Astrocyte (in vitro differentiated cells and primary cell): ENCODE measurements at regions not wholly inside any gene's neighbourhood (a gene's known extent, or its start where the extent isn't known, plus 50 kb on each side); places are given as distances from the start of the nearest gene placed in this dataset.

Source experiments
- DNase-seq: peaks from one replicate; pipeline ENCODE4 v3.0.0-alpha.2; 2010; ENCODE audit warnings: low read depth
- FAIRE-seq: peaks from 2 replicates; lab custom pipeline; 2011; peaks lifted over from hg19 to GRCh38; lab: Jason Lieb, UNC
- H2AFZ ChIP-seq: 2 replicates; pipeline ENCODE4 v1.6.0; 2012; ENCODE audit warnings: low read depth, low read length, inconsistent platforms
- H3K27ac ChIP-seq: 2 replicates; pipeline ENCODE4 v1.5.1; 2011; ENCODE audit warnings: low read depth, low read length, inconsistent platforms
- H3K27me3 ChIP-seq: 2 replicates; pipeline ENCODE4 v1.6.0; 2011; ENCODE audit warnings: low read length, inconsistent platforms; ENCODE audit not compliant: insufficient read depth
- H3K36me3 ChIP-seq: 2 replicates; pipeline ENCODE4 v1.5.1; 2011; ENCODE audit warnings: low read length, inconsistent platforms; ENCODE audit not compliant: insufficient read depth
- H3K4me1 ChIP-seq: 2 replicates; pipeline ENCODE4 v1.5.1; 2011; ENCODE audit warnings: low read length, inconsistent platforms; ENCODE audit not compliant: insufficient read depth
- H3K4me2 ChIP-seq: 2 replicates; pipeline ENCODE4 v1.6.0; 2012; ENCODE audit warnings: low read length, inconsistent platforms
- H3K4me3 ChIP-seq: 2 replicates; pipeline ENCODE4 v1.5.1; 2011; ENCODE audit warnings: low read depth, mild to moderate bottlenecking, low read length, inconsistent platforms; ENCODE audit not compliant: insufficient read depth
- H3K79me2 ChIP-seq: 2 replicates; pipeline ENCODE4 v1.6.0; 2012; ENCODE audit warnings: mild to moderate bottlenecking, low read length, inconsistent platforms; ENCODE audit not compliant: insufficient read depth
- H3K9ac ChIP-seq: 2 replicates; pipeline ENCODE4 v1.6.0; 2012; ENCODE audit warnings: mild to moderate bottlenecking, low read length, inconsistent platforms
- H3K9me3 ChIP-seq: 2 replicates; pipeline ENCODE4 v1.5.1; 2012; ENCODE audit warnings: low read depth, mild to moderate bottlenecking, low read length, inconsistent platforms; ENCODE audit not compliant: insufficient read depth
- H4K20me1 ChIP-seq: 2 replicates; pipeline ENCODE4 v1.6.0; 2012; ENCODE audit warnings: low read length, inconsistent platforms; ENCODE audit not compliant: insufficient read depth
- H3K27ac Mint-ChIP-seq: one replicate; pipeline ENCODE4 v1.8.0; 2021; ENCODE audit warnings: mild to moderate bottlenecking, mixed read lengths; ENCODE audit not compliant: unreplicated experiment
- H3K27me3 Mint-ChIP-seq: one replicate; pipeline ENCODE4 v1.8.0; 2021; ENCODE audit warnings: low read depth, mixed read lengths; ENCODE audit not compliant: unreplicated experiment
- H3K36me3 Mint-ChIP-seq: one replicate; pipeline ENCODE4 v1.8.0; 2021; ENCODE audit warnings: low read depth, mixed read lengths; ENCODE audit not compliant: unreplicated experiment
- H3K4me1 Mint-ChIP-seq: one replicate; pipeline ENCODE4 v1.8.0; 2021; ENCODE audit warnings: low read depth, mixed read lengths; ENCODE audit not compliant: unreplicated experiment
- H3K4me3 Mint-ChIP-seq: one replicate; pipeline ENCODE4 v1.8.0; 2021; ENCODE audit warnings: mild to moderate bottlenecking, moderate library complexity, mixed read lengths; ENCODE audit not compliant: unreplicated experiment
- H3K9me3 Mint-ChIP-seq: one replicate; pipeline ENCODE4 v1.8.0; 2021; ENCODE audit warnings: mild to moderate bottlenecking, mixed read lengths; ENCODE audit not compliant: unreplicated experiment
- EZH2 ChIP-seq: IDR thresholded peaks from 2 replicates; pipeline ENCODE4 v1.6.1; 2012; ENCODE audit warnings: mild to moderate bottlenecking, low read length, inconsistent platforms; ENCODE audit not compliant: insufficient read depth
- TF ChIP-seq, protein P1 (sequence below): IDR thresholded peaks from 2 replicates; pipeline ENCODE4 v1.5.1; 2011; ENCODE audit warnings: low read depth, mild to moderate bottlenecking, inconsistent platforms, low read length, moderate library complexity; ENCODE audit not compliant: insufficient read depth

DNA sequence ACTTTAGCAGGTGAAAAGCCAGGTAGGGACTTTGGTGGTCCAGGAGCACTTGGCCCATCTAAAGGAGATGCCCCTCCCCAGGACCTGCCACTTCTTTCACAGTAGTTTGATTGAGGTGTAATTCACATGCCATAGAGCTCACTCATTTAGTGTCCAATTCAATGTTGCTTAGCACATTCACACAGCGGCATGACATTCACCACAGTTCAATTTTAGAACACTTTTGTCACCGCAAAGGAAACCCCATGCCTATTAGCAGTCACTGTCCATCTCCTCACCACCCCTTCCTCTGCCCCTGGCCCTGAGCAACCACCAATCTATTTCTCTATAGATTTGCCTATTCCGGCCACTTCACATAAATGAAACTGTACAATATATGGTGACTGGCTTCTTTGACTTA is 211.6 kb upstream of the ZMIZ1 start:
- Histone ChIP-seq H2AFZ (no peak overlapping the region), H3K4me1 (no peaks in the 10 kb centered on the region), H3K27me3 (peaks cover 6% of the 10 kb centered on the region), H3K4me3 (no peak overlapping the region), H4K20me1 (no peaks in the 10 kb centered on the region), H3K9me3 (no peaks in the 10 kb centered on the region), H3K36me3 (no peaks in the 10 kb centered on the region), H3K4me2 (no peak overlapping the region), H3K27ac (no peak overlapping the region), H3K79me2 (no peaks in the 10 kb centered on the region), H3K9ac (no peak overlapping the region)
- H3K9me3 Mint-ChIP-seq: peaks cover 2% of the 10 kb centered on the region
- FAIRE-seq: no peak
- H3K4me3 Mint-ChIP-seq: no peak overlapping the region
- H3K27me3 Mint-ChIP-seq: peaks cover 73% of the 10 kb centered on the region
- no peaks in the 10 kb centered on the region for H3K36me3 Mint-ChIP-seq
- TF ChIP-seq, protein P1, sequence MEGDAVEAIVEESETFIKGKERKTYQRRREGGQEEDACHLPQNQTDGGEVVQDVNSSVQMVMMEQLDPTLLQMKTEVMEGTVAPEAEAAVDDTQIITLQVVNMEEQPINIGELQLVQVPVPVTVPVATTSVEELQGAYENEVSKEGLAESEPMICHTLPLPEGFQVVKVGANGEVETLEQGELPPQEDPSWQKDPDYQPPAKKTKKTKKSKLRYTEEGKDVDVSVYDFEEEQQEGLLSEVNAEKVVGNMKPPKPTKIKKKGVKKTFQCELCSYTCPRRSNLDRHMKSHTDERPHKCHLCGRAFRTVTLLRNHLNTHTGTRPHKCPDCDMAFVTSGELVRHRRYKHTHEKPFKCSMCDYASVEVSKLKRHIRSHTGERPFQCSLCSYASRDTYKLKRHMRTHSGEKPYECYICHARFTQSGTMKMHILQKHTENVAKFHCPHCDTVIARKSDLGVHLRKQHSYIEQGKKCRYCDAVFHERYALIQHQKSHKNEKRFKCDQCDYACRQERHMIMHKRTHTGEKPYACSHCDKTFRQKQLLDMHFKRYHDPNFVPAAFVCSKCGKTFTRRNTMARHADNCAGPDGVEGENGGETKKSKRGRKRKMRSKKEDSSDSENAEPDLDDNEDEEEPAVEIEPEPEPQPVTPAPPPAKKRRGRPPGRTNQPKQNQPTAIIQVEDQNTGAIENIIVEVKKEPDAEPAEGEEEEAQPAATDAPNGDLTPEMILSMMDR: no peak
- no peak for TF ChIP-seq EZH2
- no peak overlapping the region for H3K27ac Mint-ChIP-seq
- DNase-seq: no peak
- H3K4me1 Mint-ChIP-seq: no peaks in the 10 kb centered on the region

DNA sequence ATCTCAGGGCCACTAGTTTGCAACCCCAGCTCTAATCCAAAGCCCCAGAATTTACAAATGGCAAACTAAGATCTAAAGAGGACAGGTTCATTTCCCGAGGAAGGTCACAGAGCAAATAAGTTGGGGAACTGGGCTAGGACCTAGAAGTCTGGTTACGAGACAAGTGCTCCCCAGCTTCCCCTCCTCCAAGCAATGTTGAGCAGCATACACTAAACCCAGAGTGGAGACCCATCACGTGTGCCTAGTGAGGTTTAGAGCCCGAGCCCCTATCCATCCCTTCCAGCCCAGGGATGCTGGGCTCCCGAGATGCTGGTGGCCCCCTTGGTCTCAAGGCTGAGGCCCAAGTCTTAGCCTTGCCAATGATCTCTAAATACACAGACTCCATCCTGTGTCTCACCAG is 209.5 kb upstream of the ZMIZ1 start:
- Mint-ChIP-seq H3K27ac (no peak overlapping the region), H3K9me3 (peaks cover 5% of the 10 kb centered on the region), H3K4me1 (no peaks in the 10 kb centered on the region), H3K36me3 (no peaks in the 10 kb centered on the region), H3K4me3 (no peak overlapping the region), H3K27me3 (peaks cover 79% of the 10 kb centered on the region)
- no peak overlapping the region for H3K9ac ChIP-seq
- no peaks in the 10 kb centered on the region for H3K4me1 ChIP-seq
- no peak overlapping the region for H3K4me3 ChIP-seq
- no peaks in the 10 kb centered on the region for H3K9me3 ChIP-seq
- no peaks in the 10 kb centered on the region for H4K20me1 ChIP-seq
- H3K4me2 ChIP-seq: no peak overlapping the region
- FAIRE-seq (no peak), DNase-seq (no peak)
- peaks cover 6% of the 10 kb centered on the region for H3K27me3 ChIP-seq
- H2AFZ ChIP-seq: no peak overlapping the region
- H3K27ac ChIP-seq: no peak overlapping the region
- H3K79me2 ChIP-seq: no peaks in the 10 kb centered on the region
- TF ChIP-seq EZH2: no peak
- TF ChIP-seq, protein P1: no peak
- H3K36me3 ChIP-seq: no peaks in the 10 kb centered on the region

GRCh38 chr10:78859769-78860168 is 209.0 kb upstream of the ZMIZ1 start:
- no peak for DNase-seq
- no peak overlapping the region for H3K4me3 ChIP-seq
- Mint-ChIP-seq H3K9me3 (peaks cover 5% of the 10 kb centered on the region), H3K36me3 (no peaks in the 10 kb centered on the region), H3K27me3 (peaks cover 78% of the 10 kb centered on the region), H3K4me1 (no peaks in the 10 kb centered on the region), H3K4me3 (no peak overlapping the region), H3K27ac (no peak overlapping the region)
- TF ChIP-seq, protein P1: no peak
- no peak for TF ChIP-seq EZH2
- H2AFZ ChIP-seq: no peak overlapping the region
- H4K20me1 ChIP-seq: no peaks in the 10 kb centered on the region
- H3K4me1 ChIP-seq: no peaks in the 10 kb centered on the region
- peaks cover 6% of the 10 kb centered on the region for H3K27me3 ChIP-seq
- H3K36me3 ChIP-seq: no peaks in the 10 kb centered on the region
- no peak overlapping the region for H3K27ac ChIP-seq
- H3K9me3 ChIP-seq: no peaks in the 10 kb centered on the region
- H3K4me2 ChIP-seq: no peak overlapping the region
- no peak for FAIRE-seq
- H3K9ac ChIP-seq: no peak overlapping the region
- H3K79me2 ChIP-seq: no peaks in the 10 kb centered on the region
